HCT116 (cell line): ENCODE measurements at regions not wholly inside any gene's neighbourhood (a gene's known extent, or its start where the extent isn't known, plus 50 kb on each side); places are given as distances from the start of the nearest gene placed in this dataset.

Experiments
- ATAC-seq: fragments of 200-7000 bp; cut with Tn5 transposase; 2 replicates; pipeline ENCODE4 v1.9.1; 2020; ENCODE audit warnings: mild to moderate bottlenecking, moderate library complexity
- BruUV-seq: library from RNA; stranded (reverse); fragments of 400-500 nt; replicated peaks from 2 replicates; lab custom pipeline; 2021; lab: Mats Ljungman, UMichigan
- CTCF ChIA-PET: fragments of 300-600 bp; sonication (Branson Sonifier 250); formaldehyde crosslinking; loops from one replicate; lab custom pipeline; 2021; ENCODE audit warnings: antibody characterized with exemption; lab: Charles Lee
- POLR2A ChIA-PET: fragments of 300-600, 350-600 bp; sonication (Branson Sonifier 250); formaldehyde crosslinking; loops from one replicate; lab custom pipeline; 2021; ENCODE audit warnings: antibody characterized with exemption; lab: Charles Lee
- RAD21 ChIA-PET, 2 experiments: fragments of 300-600 bp; sonication (Branson Sonifier 250); formaldehyde crosslinking; loops; one replicate each; lab custom pipeline; 2023; ENCODE audit warnings: low total read pairs in 2 of 2; ENCODE audit not compliant: uncharacterized antibody in 2 of 2, unreplicated experiment in 2 of 2, low non-redundant PET in 1 of 2; lab: Charles Lee
- DNase-seq: peaks from one replicate; pipeline ENCODE4 v3.0.0-alpha.2; 2010; ENCODE audit warnings: low read depth, low spot score
- H2AFZ ChIP-seq: fragments of 200-600 bp; shearing (Covaris generic), sonication (generic); 2 replicates; pipeline ENCODE4 v1.6.1; 2017; ENCODE audit warnings: low read depth, mixed run types, mixed read lengths, antibody characterized with exemption, low read length; ENCODE audit not compliant: poor library complexity, severe bottlenecking
- H3K27ac ChIP-seq: 2 replicates; pipeline ENCODE4 v1.5.1; 2012; ENCODE audit warnings: low read depth, low read length
- H3K27me3 ChIP-seq: fragments of 200-600 bp; sonication (generic); 2 replicates; pipeline ENCODE4 v1.6.1; 2016; ENCODE audit warnings: mixed run types, low read length, mixed read lengths; ENCODE audit not compliant: insufficient read depth
- H3K36me3 ChIP-seq, 2 experiments: fragments of 200-500 bp in 1 of 2; fragments of 200-600 bp in 1 of 2; sonication (Bioruptor generic) in 1 of 2; sonication (generic) in 1 of 2; 2 replicates each; pipeline versions ENCODE4 v1.5.1 to v1.6.1; 2014 to 2016; ENCODE audit warnings: low read length in 2 of 2, inconsistent platforms in 1 of 2, mixed read lengths in 1 of 2, mixed run types in 1 of 2; ENCODE audit not compliant: insufficient read depth in 2 of 2, control insufficient read depth in 1 of 2
- H3K4me1 ChIP-seq, 2 experiments: fragments of 200-600 bp in 1 of 2; sonication (generic) in 1 of 2; 2 replicates each; pipeline versions ENCODE4 v1.5.1 to v1.6.1; 2012 to 2017; ENCODE audit warnings: low read length in 2 of 2, inconsistent platforms in 1 of 2, mild to moderate bottlenecking in 1 of 2, mixed read lengths in 1 of 2, mixed run types in 1 of 2, moderate library complexity in 1 of 2; ENCODE audit not compliant: insufficient read depth in 2 of 2, control insufficient read depth in 1 of 2
- H3K4me2 ChIP-seq: fragments of 200-600 bp; sonication (generic); 2 replicates; pipeline ENCODE4 v1.6.1; 2017; ENCODE audit warnings: mixed run types, low read length, mixed read lengths
- H3K4me3 ChIP-seq, 2 experiments: fragments of 200-600 bp in 1 of 2; sonication (generic) in 1 of 2; replicated peaks in 1 of 2; 2 replicates each; pipeline ENCODE4 v1.5.1; 2011 to 2016; ENCODE audit warnings: low read length in 2 of 2, control low read depth in 1 of 2, low read depth in 1 of 2, mild to moderate bottlenecking in 1 of 2, mixed read lengths in 1 of 2, mixed run types in 1 of 2
- H3K79me2 ChIP-seq: fragments of 200-600 bp; sonication (generic); 2 replicates; pipeline ENCODE4 v1.6.1; 2017; ENCODE audit warnings: mild to moderate bottlenecking, mixed run types, low read length, moderate library complexity, mixed read lengths; ENCODE audit not compliant: insufficient read depth
- H3K9ac ChIP-seq: fragments of 200-600 bp; sonication (generic); 2 replicates; pipeline ENCODE4 v1.6.1; 2016; ENCODE audit warnings: low read length, mixed read lengths
- H3K9me2 ChIP-seq: fragments of 200-600 bp; sonication (generic), shearing (Covaris generic); 2 replicates; pipeline ENCODE4 v1.6.1; 2017; ENCODE audit warnings: mixed run types, mild to moderate bottlenecking, moderate library complexity; ENCODE audit not compliant: insufficient read depth
- H3K9me3 ChIP-seq, 2 experiments: fragments of 200-500 bp in 1 of 2; fragments of 200-600 bp in 1 of 2; sonication (Bioruptor generic) in 1 of 2; sonication (generic) in 1 of 2; 2 replicates each; pipeline ENCODE4 v1.6.1; 2014 to 2017; ENCODE audit warnings: low read length in 2 of 2, mixed read lengths in 2 of 2, inconsistent platforms in 1 of 2, low read depth in 1 of 2, mild to moderate bottlenecking in 1 of 2, mixed run types in 1 of 2, moderate library complexity in 1 of 2; ENCODE audit not compliant: control insufficient read depth in 1 of 2, insufficient read depth in 1 of 2
- H4K20me1 ChIP-seq: fragments of 200-600 bp; sonication (generic), shearing (Covaris generic); 2 replicates; pipeline ENCODE4 v1.6.1; 2017; ENCODE audit warnings: mixed run types, mild to moderate bottlenecking, moderate library complexity; ENCODE audit not compliant: insufficient read depth
- ELF1 ChIP-seq: IDR thresholded peaks from 2 replicates; pipeline ENCODE4 v1.6.1; 2012; ENCODE audit warnings: low read depth, borderline replicate concordance
- MAX ChIP-seq: IDR thresholded peaks from 2 replicates; pipeline ENCODE4 v1.6.1; 2012
- intact Hi-C: fragments of 100-400 bp; cut with micrococcal nuclease; formaldehyde crosslinking; loops from 2 replicates; pipeline ENCODE4 v1.10.0; 2022
- TF ChIP-seq, protein P1 (sequence below), 3 experiments: fragments of 200-600 bp in 1 of 3; sonication (generic) in 1 of 3; IDR thresholded peaks in 2 of 3; conservative IDR thresholded peaks in 1 of 3; 2 replicates each; pipeline ENCODE4 v1.5.1; 2012 to 2017; ENCODE audit warnings: low read depth in 2 of 3, low read length in 2 of 3, antibody characterized with exemption in 1 of 3, borderline replicate concordance in 1 of 3, control low read depth in 1 of 3, mild to moderate bottlenecking in 1 of 3, mixed read lengths in 1 of 3, mixed run types in 1 of 3, moderate library complexity in 1 of 3; ENCODE audit not compliant: insufficient read depth in 1 of 3

DNA sequence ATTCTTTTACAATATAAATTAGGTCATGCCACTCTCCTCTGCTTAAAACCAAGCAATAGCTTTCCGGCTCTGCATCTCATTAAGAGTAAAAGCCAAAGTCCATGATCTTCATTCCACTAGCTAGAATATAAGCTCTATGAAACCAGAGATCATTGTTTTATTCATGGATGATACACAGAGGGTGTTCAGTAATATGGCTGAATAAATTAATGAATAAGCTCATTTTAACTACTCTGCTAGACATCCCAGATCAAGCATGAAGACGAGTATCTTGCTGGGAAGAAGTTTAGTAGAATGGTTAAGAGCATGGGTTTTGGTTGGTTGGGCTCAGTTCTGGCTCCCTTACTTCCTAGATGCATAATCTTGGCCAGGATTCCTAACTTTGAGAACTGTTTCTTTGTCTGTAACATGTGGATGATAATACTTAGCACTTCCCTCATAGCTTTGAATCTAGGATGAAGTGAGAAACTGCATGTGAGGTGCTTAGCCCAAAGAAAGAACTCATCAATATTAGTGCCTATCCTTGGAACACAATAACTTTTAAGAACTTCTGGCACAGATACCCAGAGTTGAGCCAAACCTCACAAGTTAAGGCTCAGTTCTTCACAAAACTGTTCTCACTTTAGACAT lies 106.8 kb downstream of the MSX2 start (continued):
- TF ChIP-seq, protein P1, sequence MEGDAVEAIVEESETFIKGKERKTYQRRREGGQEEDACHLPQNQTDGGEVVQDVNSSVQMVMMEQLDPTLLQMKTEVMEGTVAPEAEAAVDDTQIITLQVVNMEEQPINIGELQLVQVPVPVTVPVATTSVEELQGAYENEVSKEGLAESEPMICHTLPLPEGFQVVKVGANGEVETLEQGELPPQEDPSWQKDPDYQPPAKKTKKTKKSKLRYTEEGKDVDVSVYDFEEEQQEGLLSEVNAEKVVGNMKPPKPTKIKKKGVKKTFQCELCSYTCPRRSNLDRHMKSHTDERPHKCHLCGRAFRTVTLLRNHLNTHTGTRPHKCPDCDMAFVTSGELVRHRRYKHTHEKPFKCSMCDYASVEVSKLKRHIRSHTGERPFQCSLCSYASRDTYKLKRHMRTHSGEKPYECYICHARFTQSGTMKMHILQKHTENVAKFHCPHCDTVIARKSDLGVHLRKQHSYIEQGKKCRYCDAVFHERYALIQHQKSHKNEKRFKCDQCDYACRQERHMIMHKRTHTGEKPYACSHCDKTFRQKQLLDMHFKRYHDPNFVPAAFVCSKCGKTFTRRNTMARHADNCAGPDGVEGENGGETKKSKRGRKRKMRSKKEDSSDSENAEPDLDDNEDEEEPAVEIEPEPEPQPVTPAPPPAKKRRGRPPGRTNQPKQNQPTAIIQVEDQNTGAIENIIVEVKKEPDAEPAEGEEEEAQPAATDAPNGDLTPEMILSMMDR (IDR thresholded peaks at IDR 0.05 in 2 of 3, conservative IDR thresholded peaks at IDR 0.05 in 1 of 3; ENCODE audit: borderline replicate concordance in 1 of 3, insufficient read depth in 1 of 3, low read depth in 2 of 3, low read length in 2 of 3) = no peak
- TF ChIP-seq, all 23 proteins: peak for 0

DNA sequence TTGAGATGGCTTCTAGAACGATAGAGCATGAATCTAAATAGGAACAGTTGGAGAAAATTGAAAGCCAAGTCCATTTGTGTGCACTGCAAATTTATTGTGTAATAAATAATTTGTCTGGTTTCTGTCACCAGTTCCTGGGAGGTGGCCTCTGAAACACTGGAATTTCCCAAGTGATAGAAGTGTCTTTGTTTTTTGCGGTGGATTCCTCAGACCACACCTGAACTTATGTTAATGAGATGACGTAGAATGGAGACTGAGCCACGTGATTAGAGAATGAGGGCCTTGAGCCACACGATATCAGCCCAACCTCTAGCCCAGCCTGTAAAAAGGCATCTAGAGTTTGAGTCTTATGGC lies 105.1 kb downstream of the MSX2 start:
- Histone ChIP-seq H3K36me3 (no peaks in the 10 kb centered on the region), H3K27ac (no peak overlapping the region), H3K9me2 (no peaks in the 10 kb centered on the region), H3K9ac (no peak overlapping the region), H3K4me1 (peaks cover 8 to 16% of the 10 kb centered on the region in 2 experiments; a peak in 3 of 4 replicates), H3K27me3 (peaks cover 19% of the 10 kb centered on the region), H3K4me2 (no peak overlapping the region), H3K4me3 (no peak overlapping the region), H2AFZ (no peak overlapping the region), H3K9me3 (no peaks in the 10 kb centered on the region), H3K79me2 (no peaks in the 10 kb centered on the region), H4K20me1 (no peaks in the 10 kb centered on the region)
- TF ChIP-seq MAX = no peak
- TF ChIP-seq ELF1 = no peak
- ChIA-PET RAD21 (no interaction called here), POLR2A (no interaction called here), CTCF (no interaction called here)
- intact Hi-C loops = no loop called here
- no TSS peak for BruUV-seq
- ATAC-seq = no peak
- DNase-seq = no peak
